DOHH2 (cell line): ENCODE measurements at regions not wholly inside any gene's neighbourhood (a gene's known extent, or its start where the extent isn't known, plus 50 kb on each side); places are given as distances from the start of the nearest gene placed in this dataset.

Experiments
- H3F3A ChIP-seq: fragments of 200-600 bp; sonication (generic), shearing (Covaris generic); 2 replicates; pipeline ENCODE4 v1.6.0; 2016; ENCODE audit warnings: antibody characterized with exemption, mild to moderate bottlenecking; ENCODE audit not compliant: control insufficient read depth, insufficient read depth
- H3K27ac ChIP-seq: fragments of 200-600 bp; sonication (generic); 2 replicates; pipeline ENCODE4 v1.5.1; 2014; ENCODE audit warnings: low read depth, mild to moderate bottlenecking, low read length, moderate library complexity
- H3K27me3 ChIP-seq: fragments of 200-600 bp; sonication (generic); 2 replicates; pipeline ENCODE4 v1.6.1; 2014; ENCODE audit warnings: mild to moderate bottlenecking, low read length, mixed read lengths; ENCODE audit not compliant: control insufficient read depth
- H3K36me3 ChIP-seq: fragments of 200-600 bp; sonication (generic); 2 replicates; pipeline ENCODE4 v1.6.1; 2014; ENCODE audit warnings: mild to moderate bottlenecking, low read length, moderate library complexity, mixed read lengths; ENCODE audit not compliant: control insufficient read depth
- H3K4me1 ChIP-seq: fragments of 200-600 bp; sonication (generic); 2 replicates; pipeline ENCODE4 v1.6.1; 2014; ENCODE audit warnings: mild to moderate bottlenecking, low read length, mixed read lengths; ENCODE audit not compliant: control insufficient read depth
- H3K4me2 ChIP-seq: fragments of 200-600 bp; sonication (generic); 2 replicates; pipeline ENCODE4 v1.6.0; 2014; ENCODE audit warnings: mild to moderate bottlenecking, low read length, moderate library complexity
- H3K4me3 ChIP-seq: fragments of 200-600 bp; sonication (generic); 2 replicates; pipeline ENCODE4 v1.5.1; 2014; ENCODE audit warnings: mild to moderate bottlenecking, low read length, mixed read lengths
- H3K79me2 ChIP-seq: fragments of 200-600 bp; sonication (generic); 2 replicates; pipeline ENCODE4 v1.6.1; 2014; ENCODE audit warnings: mild to moderate bottlenecking, low read length, mixed read lengths; ENCODE audit not compliant: control insufficient read depth
- H3K9me2 ChIP-seq: fragments of 200-600 bp; sonication (generic); replicated peaks from 2 replicates; pipeline ENCODE4 v1.6.1; 2014; ENCODE audit warnings: mild to moderate bottlenecking, low read length, mixed read lengths; ENCODE audit not compliant: control insufficient read depth
- H3K9me3 ChIP-seq: fragments of 200-600 bp; sonication (generic); 2 replicates; pipeline ENCODE4 v1.6.1; 2014; ENCODE audit warnings: antibody characterized with exemption, low read length, mixed read lengths; ENCODE audit not compliant: control insufficient read depth, insufficient read depth
- H4K20me1 ChIP-seq: fragments of 200-600 bp; sonication (generic); 2 replicates; pipeline ENCODE4 v1.6.0; 2014; ENCODE audit warnings: low read depth, mild to moderate bottlenecking, antibody characterized with exemption, low read length, moderate library complexity; ENCODE audit not compliant: control insufficient read depth, insufficient read depth
- EZH2phosphoT487 ChIP-seq: fragments of 200-600 bp; sonication (generic); IDR thresholded peaks from 2 replicates; pipeline ENCODE4 v1.6.1; 2017; ENCODE audit warnings: borderline replicate concordance, mild to moderate bottlenecking, antibody characterized with exemption, low read length, moderate library complexity, mixed read lengths
- TF ChIP-seq, protein P1 (sequence below): fragments of 200-600 bp; sonication (generic); IDR thresholded peaks from one replicate; pipeline ENCODE4 v1.5.1; 2014; ENCODE audit warnings: antibody characterized with exemption, mild to moderate bottlenecking, low read depth, low read length; ENCODE audit not compliant: poor library complexity, severe bottlenecking

DNA sequence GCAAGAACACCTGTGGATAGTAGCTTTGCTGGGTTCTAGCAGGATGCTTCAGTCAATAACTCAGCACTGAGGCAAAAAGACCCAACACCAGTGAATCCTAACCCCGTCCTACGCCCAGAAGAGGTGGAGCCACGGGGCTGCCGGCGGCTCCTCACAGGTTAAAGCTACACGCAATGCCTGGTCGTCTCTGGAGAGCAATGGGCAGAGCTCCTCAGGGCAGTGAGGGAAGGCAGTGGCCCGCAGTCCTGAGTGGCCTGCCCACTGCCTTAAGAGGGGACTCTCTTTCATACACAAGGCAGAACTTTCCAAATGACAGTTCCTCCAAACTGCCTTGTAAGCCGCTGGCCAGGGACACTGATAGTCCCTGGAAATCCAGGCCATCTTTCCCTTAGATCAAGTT, 244.2 kb upstream of the IRX2 start:
- H3F3A ChIP-seq = no peaks in the 10 kb centered on the region
- H3K4me3 ChIP-seq = no peak overlapping the region
- no peak overlapping the region for H3K4me2 ChIP-seq
- no peaks in the 10 kb centered on the region for H3K9me2 ChIP-seq
- no peak for TF ChIP-seq EZH2phosphoT487
- TF ChIP-seq, protein P1, sequence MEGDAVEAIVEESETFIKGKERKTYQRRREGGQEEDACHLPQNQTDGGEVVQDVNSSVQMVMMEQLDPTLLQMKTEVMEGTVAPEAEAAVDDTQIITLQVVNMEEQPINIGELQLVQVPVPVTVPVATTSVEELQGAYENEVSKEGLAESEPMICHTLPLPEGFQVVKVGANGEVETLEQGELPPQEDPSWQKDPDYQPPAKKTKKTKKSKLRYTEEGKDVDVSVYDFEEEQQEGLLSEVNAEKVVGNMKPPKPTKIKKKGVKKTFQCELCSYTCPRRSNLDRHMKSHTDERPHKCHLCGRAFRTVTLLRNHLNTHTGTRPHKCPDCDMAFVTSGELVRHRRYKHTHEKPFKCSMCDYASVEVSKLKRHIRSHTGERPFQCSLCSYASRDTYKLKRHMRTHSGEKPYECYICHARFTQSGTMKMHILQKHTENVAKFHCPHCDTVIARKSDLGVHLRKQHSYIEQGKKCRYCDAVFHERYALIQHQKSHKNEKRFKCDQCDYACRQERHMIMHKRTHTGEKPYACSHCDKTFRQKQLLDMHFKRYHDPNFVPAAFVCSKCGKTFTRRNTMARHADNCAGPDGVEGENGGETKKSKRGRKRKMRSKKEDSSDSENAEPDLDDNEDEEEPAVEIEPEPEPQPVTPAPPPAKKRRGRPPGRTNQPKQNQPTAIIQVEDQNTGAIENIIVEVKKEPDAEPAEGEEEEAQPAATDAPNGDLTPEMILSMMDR = no peak
- no peaks in the 10 kb centered on the region for H3K79me2 ChIP-seq
- H3K27me3 ChIP-seq = no peaks in the 10 kb centered on the region
- H3K9me3 ChIP-seq = peaks cover 7% of the 10 kb centered on the region; the same call in 1 of the 2 replicates
- H4K20me1 ChIP-seq = no peaks in the 10 kb centered on the region
- no peaks in the 10 kb centered on the region for H3K4me1 ChIP-seq
- H3K27ac ChIP-seq = no peak overlapping the region
- H3K36me3 ChIP-seq = no peaks in the 10 kb centered on the region

GRCh38 chr5:2995035-2995434, 243.6 kb upstream of the IRX2 start:
- Histone ChIP-seq H3K36me3 (no peaks in the 10 kb centered on the region), H3K79me2 (no peaks in the 10 kb centered on the region), H3K27me3 (no peaks in the 10 kb centered on the region), H4K20me1 (no peaks in the 10 kb centered on the region), H3F3A (no peaks in the 10 kb centered on the region), H3K4me1 (no peaks in the 10 kb centered on the region), H3K9me3 (peaks cover 7% of the 10 kb centered on the region; the same call in 1 of the 2 replicates), H3K9me2 (no peaks in the 10 kb centered on the region), H3K4me3 (no peak overlapping the region), H3K4me2 (no peak overlapping the region), H3K27ac (no peak overlapping the region)
- TF ChIP-seq, protein P1 = no peak
- TF ChIP-seq EZH2phosphoT487 = no peak

DNA sequence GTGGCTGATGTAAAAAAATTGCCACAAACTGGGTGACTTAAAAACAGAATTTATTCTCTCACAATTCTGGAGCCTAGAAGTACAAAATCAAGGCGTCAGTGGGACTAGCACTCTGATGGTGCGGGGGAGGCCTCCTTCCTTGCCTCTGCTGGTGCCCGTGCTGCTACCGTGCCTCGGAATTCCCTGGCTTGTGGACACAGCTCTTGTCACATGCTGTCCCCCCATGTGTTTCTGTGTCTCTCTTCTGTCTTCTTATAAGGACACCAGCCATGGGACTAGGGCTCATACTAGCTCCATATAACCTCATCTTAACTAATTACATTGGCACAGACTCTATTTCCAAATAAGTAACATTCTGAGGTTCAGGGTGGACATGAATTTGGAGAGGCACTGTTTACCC, 242.3 kb upstream of the IRX2 start:
- H3K27me3 ChIP-seq = no peaks in the 10 kb centered on the region
- TF ChIP-seq, protein P1 = no peak
- TF ChIP-seq EZH2phosphoT487 = no peak
- H3K4me2 ChIP-seq = no peak overlapping the region
- H3K4me3 ChIP-seq = no peak overlapping the region
- H3K9me2 ChIP-seq = no peaks in the 10 kb centered on the region
- no peaks in the 10 kb centered on the region for H3K36me3 ChIP-seq
- peaks cover 6% of the 10 kb centered on the region; the same call in 1 of the 2 replicates for H3K9me3 ChIP-seq
- H4K20me1 ChIP-seq = no peaks in the 10 kb centered on the region
- no peaks in the 10 kb centered on the region for H3K4me1 ChIP-seq
- H3K79me2 ChIP-seq = no peaks in the 10 kb centered on the region
- no peak overlapping the region for H3K27ac ChIP-seq
- H3F3A ChIP-seq = no peaks in the 10 kb centered on the region
